PFSK-1 (cell line): ENCODE measurements at regions not wholly inside any gene's neighbourhood (a gene's known extent, or its start where the extent isn't known, plus 50 kb on each side); places are given as distances from the start of the nearest gene placed in this dataset.

Source experiments
- FOXP2 ChIP-seq: optimal IDR thresholded peaks from 2 replicates; pipeline ENCODE3; 2011; ENCODE audit warnings: borderline replicate concordance, control low read depth, inconsistent platforms; ENCODE audit not compliant: insufficient read depth; ENCODE audit errors: extremely low read length, extremely low read depth
- POLR2AphosphoS5 ChIP-seq: IDR thresholded peaks from 2 replicates; pipeline ENCODE4 v1.6.1; 2012; ENCODE audit warnings: low read depth, mild to moderate bottlenecking, control low read depth, low read length, moderate library complexity
- REST ChIP-seq, 2 experiments: IDR thresholded peaks; 2 replicates each; pipeline versions ENCODE4 v1.6.1 to v1.8.0; 2011 to 2012; ENCODE audit warnings: low read depth in 2 of 2, low read length in 2 of 2, control low read depth in 1 of 2, inconsistent platforms in 1 of 2, mild to moderate bottlenecking in 1 of 2, moderate library complexity in 1 of 2; ENCODE audit not compliant: insufficient read depth in 1 of 2
- SIN3A ChIP-seq: IDR thresholded peaks from 2 replicates; pipeline ENCODE4 v1.6.1; 2012; ENCODE audit warnings: mild to moderate bottlenecking, low read length, moderate library complexity, borderline replicate concordance; ENCODE audit not compliant: insufficient read depth
- TAF1 ChIP-seq: IDR thresholded peaks from 2 replicates; pipeline ENCODE4 v1.6.1; 2012; ENCODE audit warnings: low read length, control low read depth, borderline replicate concordance; ENCODE audit not compliant: insufficient read depth

GRCh38 chr12:19030180-19030579 lies 99.4 kb upstream of the PLEKHA5 start:
- TF ChIP-seq TAF1 (no peak), POLR2AphosphoS5 (no peak), FOXP2 (no peak), SIN3A (no peak), REST (IDR thresholded peaks at IDR 0.05; ENCODE audit: insufficient read depth in 1 of 2, low read depth in 2 of 2, low read length in 2 of 2) (no peak)

- TF ChIP-seq FOXP2 (no peak), TAF1 (no peak), POLR2AphosphoS5 (no peak), REST (IDR thresholded peaks at IDR 0.05; ENCODE audit: insufficient read depth in 1 of 2, low read depth in 2 of 2, low read length in 2 of 2) (no peak)
Measured at GRCh38 chr12:19030603-19031002, 98.9 kb upstream of the PLEKHA5 start.

- TF ChIP-seq TAF1 (no peak), POLR2AphosphoS5 (no peak), REST (IDR thresholded peaks at IDR 0.05; ENCODE audit: insufficient read depth in 1 of 2, low read depth in 2 of 2, low read length in 2 of 2) (no peak), FOXP2 (no peak), SIN3A (no peak)
Measured at GRCh38 chr12:19031032-19031431, 98.5 kb upstream of the PLEKHA5 start.

GRCh38 chr12:19032826-19033225 lies 96.7 kb upstream of the PLEKHA5 start:
- TF ChIP-seq TAF1, result no peak
- no peak for TF ChIP-seq POLR2AphosphoS5
- TF ChIP-seq FOXP2, result no peak
- TF ChIP-seq SIN3A, result no peak
- TF ChIP-seq REST (IDR thresholded peaks at IDR 0.05; ENCODE audit: insufficient read depth in 1 of 2, low read depth in 2 of 2, low read length in 2 of 2), result no peak

- TF ChIP-seq FOXP2 (no peak), TAF1 (no peak), POLR2AphosphoS5 (no peak), REST (IDR thresholded peaks at IDR 0.05; ENCODE audit: insufficient read depth in 1 of 2, low read depth in 2 of 2, low read length in 2 of 2) (no peak), SIN3A (no peak)
Measured at GRCh38 chr12:19033244-19033643, 96.3 kb upstream of the PLEKHA5 start.
